ENCODE measurements at regions not wholly inside any gene's neighbourhood (a gene's known extent, or its start where the extent isn't known, plus 50 kb on each side); places are given as distances from the start of the nearest gene placed in this dataset.

GRCh38 chr6:67350729-67351128 lies 1284.4 kb upstream of the ADGRB3 start:
- TF ChIP-seq CTCF (IDR thresholded peaks at IDR 0.05) (no peak), POLR2AphosphoS5 (IDR thresholded peaks at IDR 0.05; ENCODE audit: insufficient read depth in 1 of 2, low read depth in 1 of 2) (no peak), POLR2A (IDR thresholded peaks at IDR 0.05) (no peak)
- Histone ChIP-seq H3K27ac (no peak overlapping the region), H3K27me3 (no peaks in the 10 kb centered on the region), H3K9me3 (no peaks in the 10 kb centered on the region), H3K4me3 (no peak overlapping the region), H3K4me1 (no peaks in the 10 kb centered on the region), H3K36me3 (no peaks in the 10 kb centered on the region)
- DNase-seq (ENCODE audit: extremely low spot score in 2 of 2), result no peak
- intact Hi-C loops (cut with DNase I), result no loop called here

GRCh38 chr6:67345946-67346345 lies 1289.1 kb upstream of the ADGRB3 start:
- H3K27me3 ChIP-seq, result no peaks in the 10 kb centered on the region
- no peak overlapping the region for H3K27ac ChIP-seq
- no peaks in the 10 kb centered on the region for H3K9me3 ChIP-seq
- TF ChIP-seq POLR2AphosphoS5 (IDR thresholded peaks at IDR 0.05; ENCODE audit: insufficient read depth in 1 of 2, low read depth in 1 of 2) (no peak), POLR2A (IDR thresholded peaks at IDR 0.05) (no peak), CTCF (IDR thresholded peaks at IDR 0.05) (no peak)
- no peaks in the 10 kb centered on the region for H3K36me3 ChIP-seq
- H3K4me3 ChIP-seq, result no peak overlapping the region
- intact Hi-C loops (cut with DNase I), result no loop called here
- H3K4me1 ChIP-seq, result no peaks in the 10 kb centered on the region
- no peak for DNase-seq (ENCODE audit: extremely low spot score in 2 of 2)

- intact Hi-C loops (cut with DNase I), result no loop called here
- Histone ChIP-seq H3K9me3 (no peaks in the 10 kb centered on the region), H3K27ac (no peak overlapping the region), H3K4me3 (no peak overlapping the region), H3K27me3 (no peaks in the 10 kb centered on the region), H3K36me3 (no peaks in the 10 kb centered on the region), H3K4me1 (no peaks in the 10 kb centered on the region)
- TF ChIP-seq CTCF (IDR thresholded peaks at IDR 0.05) (no peak), POLR2AphosphoS5 (IDR thresholded peaks at IDR 0.05; ENCODE audit: insufficient read depth in 1 of 2, low read depth in 1 of 2) (no peak), POLR2A (IDR thresholded peaks at IDR 0.05) (no peak)
- DNase-seq (ENCODE audit: extremely low spot score in 2 of 2), result no peak
Measured at GRCh38 chr6:67336014-67336413, 1299.1 kb upstream of the ADGRB3 start.

GRCh38 chr6:67331304-67331703 lies 1303.8 kb upstream of the ADGRB3 start:
- no peaks in the 10 kb centered on the region for H3K27me3 ChIP-seq
- H3K4me3 ChIP-seq, result no peak overlapping the region
- no peak for DNase-seq (ENCODE audit: extremely low spot score in 2 of 2)
- intact Hi-C loops (cut with DNase I), result no loop called here
- no peaks in the 10 kb centered on the region for H3K9me3 ChIP-seq
- no peaks in the 10 kb centered on the region for H3K36me3 ChIP-seq
- H3K27ac ChIP-seq, result no peak overlapping the region
- TF ChIP-seq POLR2AphosphoS5 (IDR thresholded peaks at IDR 0.05; ENCODE audit: insufficient read depth in 1 of 2, low read depth in 1 of 2) (no peak), CTCF (IDR thresholded peaks at IDR 0.05) (no peak), POLR2A (IDR thresholded peaks at IDR 0.05) (no peak)
- H3K4me1 ChIP-seq, result no peaks in the 10 kb centered on the region

GRCh38 chr6:67328269-67328668 lies 1306.8 kb upstream of the ADGRB3 start:
- intact Hi-C loops (cut with DNase I), result no loop called here
- H3K36me3 ChIP-seq, result no peaks in the 10 kb centered on the region
- TF ChIP-seq CTCF (IDR thresholded peaks at IDR 0.05) (no peak), POLR2A (IDR thresholded peaks at IDR 0.05) (no peak), POLR2AphosphoS5 (IDR thresholded peaks at IDR 0.05; ENCODE audit: insufficient read depth in 1 of 2, low read depth in 1 of 2) (no peak)
- H3K27ac ChIP-seq, result no peak overlapping the region
- no peak for DNase-seq (ENCODE audit: extremely low spot score in 2 of 2)
- H3K4me3 ChIP-seq, result no peak overlapping the region
- no peaks in the 10 kb centered on the region for H3K27me3 ChIP-seq
- no peaks in the 10 kb centered on the region for H3K9me3 ChIP-seq
- no peaks in the 10 kb centered on the region for H3K4me1 ChIP-seq

Data from vagina (tissue), 2 donors.